Natural killer cell (primary cell): ENCODE measurements at regions not wholly inside any gene's neighbourhood (a gene's known extent, or its start where the extent isn't known, plus 50 kb on each side); places are given as distances from the start of the nearest gene placed in this dataset.

Source experiments
- ATAC-seq, 3 donors: fragments of 150-1000 bp in 2 of 3; fragments of 200-7000 bp in 1 of 3; cut with Tn5 transposase; 1 replicate in 1 of 3; 2 replicates in 2 of 3; pipeline ENCODE4 v1.10.0; 2021; ENCODE audit warnings: mild to moderate bottlenecking in 2 of 3, moderate library complexity in 2 of 3
- DNase-seq, 2 donors: peaks; one replicate each; pipeline versions ENCODE4 v3.0.0 to v3.0.0-alpha.2; 2013 to 2021; ENCODE audit warnings: mixed read lengths in 1 of 2
- H3K27ac ChIP-seq: one replicate; pipeline ENCODE4 v1.5.1; 2013; ENCODE audit warnings: mild to moderate bottlenecking, low read length
- H3K27me3 ChIP-seq: one replicate; pipeline ENCODE4 v1.6.1; 2013; ENCODE audit warnings: low read length; ENCODE audit not compliant: control insufficient read depth, insufficient read depth
- H3K36me3 ChIP-seq: one replicate; pipeline ENCODE4 v1.6.1; 2013; ENCODE audit warnings: low read length; ENCODE audit not compliant: control insufficient read depth, insufficient read depth
- H3K4me1 ChIP-seq: one replicate; pipeline ENCODE4 v1.6.1; 2013; ENCODE audit warnings: low read length; ENCODE audit not compliant: control insufficient read depth, insufficient read depth
- H3K4me3 ChIP-seq: one replicate; pipeline ENCODE4 v1.5.1; 2013; ENCODE audit warnings: low read length
- H3K9me3 ChIP-seq: one replicate; pipeline ENCODE4 v1.6.1; 2013; ENCODE audit warnings: low read length; ENCODE audit not compliant: control insufficient read depth, insufficient read depth
- H3K27ac Mint-ChIP-seq, 2 donors: one replicate each; pipeline ENCODE4 v1.8.0; 2022; ENCODE audit warnings: mild to moderate bottlenecking in 2 of 2, mixed read lengths in 2 of 2, moderate library complexity in 1 of 2
- H3K27me3 Mint-ChIP-seq, 2 donors: one replicate each; pipeline ENCODE4 v1.8.0; 2022; ENCODE audit warnings: low read depth in 2 of 2, mixed read lengths in 2 of 2
- H3K36me3 Mint-ChIP-seq: one replicate; pipeline ENCODE4 v1.8.0; 2022; ENCODE audit warnings: mixed read lengths
- H3K4me1 Mint-ChIP-seq, 2 donors: one replicate each; pipeline ENCODE4 v1.8.0; 2022; ENCODE audit warnings: mixed read lengths in 2 of 2
- H3K4me3 Mint-ChIP-seq: one replicate; pipeline ENCODE4 v1.8.0; 2022; ENCODE audit warnings: mild to moderate bottlenecking, moderate library complexity, mixed read lengths
- H3K9me3 Mint-ChIP-seq, 2 donors: one replicate each; pipeline ENCODE4 v1.8.0; 2022; ENCODE audit warnings: mixed read lengths in 2 of 2
- CTCF ChIP-seq: fragments of 200-600 bp; IDR thresholded peaks from one replicate; pipeline ENCODE4 v1.8.0; 2022; ENCODE audit warnings: antibody characterized with exemption
- WGBS: methylation state at CpG from one replicate; pipeline ENCODE4 v1.1.7; 2013; ENCODE audit warnings: missing lambda C conversion rate; ENCODE audit not compliant: insufficient coverage; 5-methylcytosine and 5-hydroxymethylcytosine counted together
- intact Hi-C: fragments of 100-400 bp; cut with micrococcal nuclease; formaldehyde crosslinking; loops from one replicate; pipeline ENCODE4 v1.14.2; 2022

- intact Hi-C loops = no loop called here
- H3K4me1 Mint-ChIP-seq = no peaks in the 10 kb centered on the region
- 74% methylated on average over 5 of the region's 5 CpGs for WGBS
- Histone ChIP-seq H3K27ac (no peak overlapping the region), H3K9me3 (no peaks in the 10 kb centered on the region), H3K27me3 (no peaks in the 10 kb centered on the region), H3K4me1 (peaks cover 6% of the 10 kb centered on the region), H3K4me3 (no peak overlapping the region), H3K36me3 (no peaks in the 10 kb centered on the region)
- no peaks in the 10 kb centered on the region for H3K36me3 Mint-ChIP-seq
- no peak overlapping the region for H3K27ac Mint-ChIP-seq
- H3K9me3 Mint-ChIP-seq = no peaks in the 10 kb centered on the region
- no peak for DNase-seq
- TF ChIP-seq CTCF = no peak
- no peak for ATAC-seq
- no peak overlapping the region for H3K4me3 Mint-ChIP-seq
- peaks cover 40 to 64% of the 10 kb centered on the region in 2 donors for H3K27me3 Mint-ChIP-seq
Observed at GRCh38 chr10:78744056-78744455, 324.7 kb upstream of the ZMIZ1 start.

- 66% methylated on average over 10 of the region's 10 CpGs for WGBS
- Histone ChIP-seq H3K27ac (no peak overlapping the region), H3K27me3 (no peaks in the 10 kb centered on the region), H3K36me3 (no peaks in the 10 kb centered on the region), H3K9me3 (no peaks in the 10 kb centered on the region), H3K4me1 (peaks cover 6% of the 10 kb centered on the region), H3K4me3 (no peak overlapping the region)
- no peak overlapping the region for H3K4me3 Mint-ChIP-seq
- H3K4me1 Mint-ChIP-seq = no peaks in the 10 kb centered on the region
- H3K27ac Mint-ChIP-seq = no peak overlapping the region
- H3K9me3 Mint-ChIP-seq = no peaks in the 10 kb centered on the region
- intact Hi-C loops = no loop called here
- H3K36me3 Mint-ChIP-seq = no peaks in the 10 kb centered on the region
- ATAC-seq (no peak), DNase-seq (no peak)
- H3K27me3 Mint-ChIP-seq = peaks cover 40 to 65% of the 10 kb centered on the region in 2 donors
- TF ChIP-seq CTCF = no peak
Observed at GRCh38 chr10:78744491-78745090, 324.2 kb upstream of the ZMIZ1 start.

DNA sequence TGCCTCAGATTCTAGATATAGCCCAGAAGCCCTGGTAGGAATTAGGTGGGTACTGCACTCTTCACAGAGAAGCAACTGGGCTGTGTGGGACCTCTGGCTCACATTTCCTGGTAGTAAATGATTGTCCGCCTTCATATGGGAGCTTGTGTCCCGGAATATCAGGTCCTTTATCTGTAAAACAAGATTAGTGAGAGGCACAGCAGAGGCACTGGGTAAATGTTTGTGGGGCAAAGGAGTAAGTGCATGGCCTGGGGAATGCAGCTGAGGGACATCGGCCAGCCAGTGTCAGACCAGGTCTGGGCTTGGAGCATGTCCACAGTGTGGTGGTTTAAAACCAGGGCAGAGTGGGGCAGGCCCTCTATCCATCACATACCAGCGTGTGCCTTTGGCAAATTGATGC is 323.3 kb upstream of the ZMIZ1 start:
- Mint-ChIP-seq H3K36me3 (no peaks in the 10 kb centered on the region), H3K4me3 (no peak overlapping the region), H3K9me3 (no peaks in the 10 kb centered on the region), H3K27me3 (peaks cover 36 to 65% of the 10 kb centered on the region in 2 donors), H3K4me1 (peaks cover 0 to 5% of the 10 kb centered on the region in 2 donors), H3K27ac (no peak overlapping the region)
- no peaks in the 10 kb centered on the region for H3K36me3 ChIP-seq
- intact Hi-C loops = no loop called here
- no peaks in the 10 kb centered on the region for H3K27me3 ChIP-seq
- H3K4me3 ChIP-seq = no peak overlapping the region
- DNase-seq (no peak), ATAC-seq (no peak)
- H3K27ac ChIP-seq = no peak overlapping the region
- WGBS = 91% methylated on average over 4 of the region's 4 CpGs
- no peaks in the 10 kb centered on the region for H3K9me3 ChIP-seq
- peaks cover 6% of the 10 kb centered on the region for H3K4me1 ChIP-seq
- TF ChIP-seq CTCF = no peak

DNA sequence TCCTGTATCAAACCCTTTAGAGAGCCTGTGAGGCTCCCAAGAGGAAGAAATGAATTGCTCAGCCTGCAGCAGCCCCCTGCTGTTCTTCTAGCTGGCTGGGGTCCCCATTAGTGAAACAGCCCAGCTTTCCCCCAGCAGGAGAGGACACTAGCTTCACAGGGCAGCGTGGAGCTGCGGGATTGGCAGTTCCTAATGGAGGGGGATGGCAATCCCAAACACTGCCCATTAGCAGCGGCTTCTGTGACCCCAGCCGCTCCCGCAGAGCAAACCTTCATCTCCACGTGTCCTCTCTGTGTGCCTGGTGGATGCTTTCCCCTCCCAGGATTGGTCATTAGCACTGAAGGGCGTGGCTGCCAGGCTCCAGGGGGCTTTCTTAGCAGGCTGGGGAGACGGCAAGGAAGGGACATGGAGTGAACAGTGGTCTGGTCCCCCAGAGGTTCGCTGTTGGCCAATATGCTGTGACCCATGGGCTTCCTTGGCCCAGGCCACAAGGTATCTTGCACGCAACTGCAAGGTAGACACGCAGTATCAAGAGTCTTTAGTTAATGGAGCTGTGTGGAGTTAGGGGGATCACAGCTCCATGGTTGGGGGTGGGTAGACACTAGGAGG is 322.5 kb upstream of the ZMIZ1 start:
- no peak for TF ChIP-seq CTCF
- Mint-ChIP-seq H3K9me3 (no peaks in the 10 kb centered on the region), H3K36me3 (no peaks in the 10 kb centered on the region), H3K27me3 (peaks cover 36 to 72% of the 10 kb centered on the region in 2 donors), H3K4me1 (peaks cover 0 to 5% of the 10 kb centered on the region in 2 donors), H3K27ac (no peak overlapping the region), H3K4me3 (no peak overlapping the region)
- peaks cover 6% of the 10 kb centered on the region for H3K4me1 ChIP-seq
- no peak overlapping the region for H3K4me3 ChIP-seq
- 93% methylated on average over 11 of the region's 11 CpGs for WGBS
- H3K27me3 ChIP-seq = no peaks in the 10 kb centered on the region
- intact Hi-C loops = no loop called here
- no peak for ATAC-seq
- H3K36me3 ChIP-seq = no peaks in the 10 kb centered on the region
- H3K27ac ChIP-seq = no peak overlapping the region
- H3K9me3 ChIP-seq = no peaks in the 10 kb centered on the region
- no peak for DNase-seq
